ENCODE measurements at regions not wholly inside any gene's neighbourhood (a gene's known extent, or its start where the extent isn't known, plus 50 kb on each side); places are given as distances from the start of the nearest gene placed in this dataset.

- DNase-seq: no peak
- no peaks in the 10 kb centered on the region for H3K27me3 Mint-ChIP-seq
- no peak for ATAC-seq (replicated peaks)
- peaks cover 4% of the 10 kb centered on the region for H3K36me3 Mint-ChIP-seq (ENCODE audit: insufficient read depth)
- no peaks in the 10 kb centered on the region for H3K4me1 Mint-ChIP-seq (ENCODE audit: low read depth in 2 of 2)
- no peak overlapping the region for H3K4me3 Mint-ChIP-seq
- H3K9me3 Mint-ChIP-seq: peaks cover 2 to 8% of the 10 kb centered on the region in 2 donors
- H3K27ac Mint-ChIP-seq: no peak overlapping the region
Measured at GRCh38 chr2:188065386-188065785, 226.3 kb upstream of the GULP1 start.

- Mint-ChIP-seq H3K36me3 (ENCODE audit: insufficient read depth) (peaks cover 4% of the 10 kb centered on the region), H3K4me1 (ENCODE audit: low read depth in 2 of 2) (no peaks in the 10 kb centered on the region), H3K27ac (no peak overlapping the region), H3K27me3 (no peaks in the 10 kb centered on the region), H3K9me3 (peaks cover 9 to 16% of the 10 kb centered on the region in 2 donors), H3K4me3 (no peak overlapping the region)
- DNase-seq (no peak), ATAC-seq (replicated peaks) (no peak)
Measured at GRCh38 chr2:188068093-188068492, 223.6 kb upstream of the GULP1 start.

GRCh38 chr2:188076149-188077056 is 215.3 kb upstream of the GULP1 start:
- H3K4me3 Mint-ChIP-seq: no peak overlapping the region
- H3K27me3 Mint-ChIP-seq: no peaks in the 10 kb centered on the region
- no peaks in the 10 kb centered on the region for H3K4me1 Mint-ChIP-seq (ENCODE audit: low read depth in 2 of 2)
- H3K9me3 Mint-ChIP-seq: peaks cover 17 to 18% of the 10 kb centered on the region in 2 donors
- H3K36me3 Mint-ChIP-seq (ENCODE audit: insufficient read depth): no peaks in the 10 kb centered on the region
- no peak overlapping the region for H3K27ac Mint-ChIP-seq
- DNase-seq (no peak), ATAC-seq (replicated peaks) (no peak)

GRCh38 chr2:188077757-188078156 is 213.9 kb upstream of the GULP1 start:
- Mint-ChIP-seq H3K27me3 (no peaks in the 10 kb centered on the region), H3K4me1 (ENCODE audit: low read depth in 2 of 2) (no peaks in the 10 kb centered on the region), H3K9me3 (peaks cover 9 to 11% of the 10 kb centered on the region in 2 donors), H3K36me3 (ENCODE audit: insufficient read depth) (no peaks in the 10 kb centered on the region), H3K27ac (no peak overlapping the region), H3K4me3 (no peak overlapping the region)
- DNase-seq (no peak), ATAC-seq (replicated peaks) (no peak)

- Mint-ChIP-seq H3K36me3 (ENCODE audit: insufficient read depth) (no peaks in the 10 kb centered on the region), H3K27me3 (no peaks in the 10 kb centered on the region), H3K9me3 (peaks cover 9 to 11% of the 10 kb centered on the region in 2 donors), H3K4me3 (no peak overlapping the region), H3K4me1 (ENCODE audit: low read depth in 2 of 2) (no peaks in the 10 kb centered on the region), H3K27ac (no peak overlapping the region)
- ATAC-seq (replicated peaks) (no peak), DNase-seq (no peak)
Measured at GRCh38 chr2:188078534-188078933, 213.1 kb upstream of the GULP1 start.

GRCh38 chr2:188079196-188079595 is 212.5 kb upstream of the GULP1 start:
- ATAC-seq (replicated peaks): no peak

GRCh38 chr2:188085421-188085820 is 206.3 kb upstream of the GULP1 start:
- H3K9me3 Mint-ChIP-seq: peaks cover 6 to 8% of the 10 kb centered on the region in 2 donors
- no peak overlapping the region for H3K27ac Mint-ChIP-seq
- no peak for ATAC-seq (replicated peaks)
- H3K4me1 Mint-ChIP-seq (ENCODE audit: low read depth in 2 of 2): no peaks in the 10 kb centered on the region
- H3K27me3 Mint-ChIP-seq: no peaks in the 10 kb centered on the region
- DNase-seq: no peak
- H3K36me3 Mint-ChIP-seq (ENCODE audit: insufficient read depth): no peaks in the 10 kb centered on the region
- no peak overlapping the region for H3K4me3 Mint-ChIP-seq

More at GRCh38 chr2:188079196-188079595, 212.5 kb upstream of the GULP1 start:
- no peak for DNase-seq
- H3K27ac Mint-ChIP-seq: no peak overlapping the region
- no peaks in the 10 kb centered on the region for H3K4me1 Mint-ChIP-seq (ENCODE audit: low read depth in 2 of 2)
- H3K9me3 Mint-ChIP-seq: peaks cover 9 to 11% of the 10 kb centered on the region in 2 donors
- no peak overlapping the region for H3K4me3 Mint-ChIP-seq
- H3K36me3 Mint-ChIP-seq (ENCODE audit: insufficient read depth): no peaks in the 10 kb centered on the region
- H3K27me3 Mint-ChIP-seq: no peaks in the 10 kb centered on the region

GRCh38 chr2:188089901-188090300 is 201.8 kb upstream of the GULP1 start:
- H3K9me3 Mint-ChIP-seq: peaks cover 0 to 8% of the 10 kb centered on the region in 2 donors
- DNase-seq: no peak
- ATAC-seq (replicated peaks): no peak
- no peaks in the 10 kb centered on the region for H3K4me1 Mint-ChIP-seq (ENCODE audit: low read depth in 2 of 2)
- no peak overlapping the region for H3K4me3 Mint-ChIP-seq
- no peaks in the 10 kb centered on the region for H3K27me3 Mint-ChIP-seq
- no peaks in the 10 kb centered on the region for H3K36me3 Mint-ChIP-seq (ENCODE audit: insufficient read depth)
- no peak overlapping the region for H3K27ac Mint-ChIP-seq

- H3K27ac Mint-ChIP-seq: no peak overlapping the region
- H3K4me1 Mint-ChIP-seq (ENCODE audit: low read depth in 2 of 2): no peaks in the 10 kb centered on the region
- no peak overlapping the region for H3K4me3 Mint-ChIP-seq
- H3K9me3 Mint-ChIP-seq: peaks cover 0 to 7% of the 10 kb centered on the region in 2 donors
- ATAC-seq (replicated peaks) (no peak), DNase-seq (no peak)
- H3K27me3 Mint-ChIP-seq: no peaks in the 10 kb centered on the region
- no peaks in the 10 kb centered on the region for H3K36me3 Mint-ChIP-seq (ENCODE audit: insufficient read depth)
Measured at GRCh38 chr2:188091220-188091619, 200.5 kb upstream of the GULP1 start.

- H3K9me3 Mint-ChIP-seq: peaks cover 11% of the 10 kb centered on the region in 2 donors
- no peak for DNase-seq
- no peak overlapping the region for H3K27ac Mint-ChIP-seq
- H3K4me1 Mint-ChIP-seq (ENCODE audit: low read depth in 2 of 2): no peaks in the 10 kb centered on the region
- H3K36me3 Mint-ChIP-seq (ENCODE audit: insufficient read depth): no peaks in the 10 kb centered on the region
- no peaks in the 10 kb centered on the region for H3K27me3 Mint-ChIP-seq
- no peak overlapping the region for H3K4me3 Mint-ChIP-seq
- no peak for ATAC-seq (replicated peaks)
Measured at GRCh38 chr2:188092734-188093133, 198.9 kb upstream of the GULP1 start.

- Mint-ChIP-seq H3K4me1 (ENCODE audit: low read depth in 2 of 2) (no peaks in the 10 kb centered on the region), H3K27ac (no peak overlapping the region), H3K36me3 (ENCODE audit: insufficient read depth) (no peaks in the 10 kb centered on the region), H3K9me3 (peaks cover 9 to 11% of the 10 kb centered on the region in 2 donors), H3K27me3 (no peaks in the 10 kb centered on the region), H3K4me3 (no peak overlapping the region)
- no peak for ATAC-seq (replicated peaks)
- DNase-seq: no peak
Measured at GRCh38 chr2:188096910-188097309, 194.8 kb upstream of the GULP1 start.

- ATAC-seq (replicated peaks) (no peak), DNase-seq (no peak)
- Mint-ChIP-seq H3K4me3 (no peak overlapping the region), H3K27ac (no peak overlapping the region), H3K9me3 (peaks cover 7 to 30% of the 10 kb centered on the region in 2 donors), H3K4me1 (ENCODE audit: low read depth in 2 of 2) (no peaks in the 10 kb centered on the region), H3K36me3 (ENCODE audit: insufficient read depth) (no peaks in the 10 kb centered on the region), H3K27me3 (no peaks in the 10 kb centered on the region)
Measured at GRCh38 chr2:188102881-188103280, 188.8 kb upstream of the GULP1 start.

GRCh38 chr2:188114014-188114413 is 177.7 kb upstream of the GULP1 start:
- H3K4me1 Mint-ChIP-seq (ENCODE audit: low read depth in 2 of 2): no peaks in the 10 kb centered on the region
- no peak overlapping the region for H3K4me3 Mint-ChIP-seq
- peaks cover 0 to 2% of the 10 kb centered on the region in 2 donors for H3K9me3 Mint-ChIP-seq
- H3K27ac Mint-ChIP-seq: no peak overlapping the region
- DNase-seq (no peak), ATAC-seq (replicated peaks) (no peak)
- no peaks in the 10 kb centered on the region for H3K27me3 Mint-ChIP-seq
- H3K36me3 Mint-ChIP-seq (ENCODE audit: insufficient read depth): no peaks in the 10 kb centered on the region

GRCh38 chr2:188117706-188118105 is 174.0 kb upstream of the GULP1 start:
- Mint-ChIP-seq H3K27me3 (no peaks in the 10 kb centered on the region), H3K4me3 (no peak overlapping the region), H3K27ac (no peak overlapping the region), H3K36me3 (ENCODE audit: insufficient read depth) (no peaks in the 10 kb centered on the region), H3K9me3 (peaks cover 5 to 7% of the 10 kb centered on the region in 2 donors), H3K4me1 (ENCODE audit: low read depth in 2 of 2) (no peaks in the 10 kb centered on the region)
- DNase-seq (no peak), ATAC-seq (replicated peaks) (no peak)
